GOT3 (cell line): ENCODE measurements at regions not wholly inside any gene's neighbourhood (a gene's known extent, or its start where the extent isn't known, plus 50 kb on each side); places are given as distances from the start of the nearest gene placed in this dataset.

Experiments
- DNase-seq: peaks from one replicate; lab custom pipeline; 2025; ENCODE audit warnings: mixed read lengths; lab: John Stamatoyannopoulos, UW

- no peak for DNase-seq
These were observed 405.9 kb downstream of the NR2F2 start for GRCh38 chr15:96736384-96736783.

- no peak for DNase-seq
These were observed 406.9 kb downstream of the NR2F2 start for GRCh38 chr15:96737408-96737807.

- DNase-seq = no peak
These were observed 416.2 kb downstream of the NR2F2 start for GRCh38 chr15:96746665-96747064.

GRCh38 chr15:96747291-96747690 is 416.8 kb downstream of the NR2F2 start:
- DNase-seq = no peak

- no peak for DNase-seq
These were observed 419.9 kb downstream of the NR2F2 start for GRCh38 chr15:96750361-96750760.

- DNase-seq = no peak
These were observed 425.6 kb downstream of the NR2F2 start for GRCh38 chr15:96756146-96756545.

- DNase-seq = no peak
These were observed 426.2 kb downstream of the NR2F2 start for GRCh38 chr15:96756656-96757055.

GRCh38 chr15:96762566-96762965 is 432.1 kb downstream of the NR2F2 start:
- no peak for DNase-seq

GRCh38 chr15:96764501-96764900 is 434.0 kb downstream of the NR2F2 start:
- no peak for DNase-seq

- no peak for DNase-seq
These were observed 434.4 kb downstream of the NR2F2 start for GRCh38 chr15:96764946-96765345.

GRCh38 chr15:96766366-96766765 is 435.9 kb downstream of the NR2F2 start:
- DNase-seq = no peak

- no peak for DNase-seq
These were observed 437.4 kb downstream of the NR2F2 start for GRCh38 chr15:96767703-96768434.

- DNase-seq = no peak
These were observed 437.9 kb downstream of the NR2F2 start for GRCh38 chr15:96768435-96768789.

GRCh38 chr15:96771035-96771434 is 440.5 kb downstream of the NR2F2 start:
- DNase-seq = no peak

- no peak for DNase-seq
These were observed 443.7 kb downstream of the NR2F2 start for GRCh38 chr15:96774216-96774615.

- no peak for DNase-seq
These were observed 453.2 kb downstream of the NR2F2 start for GRCh38 chr15:96783746-96784145.

- DNase-seq = no peak
These were observed 459.5 kb downstream of the NR2F2 start for GRCh38 chr15:96790004-96790403.

- no peak for DNase-seq
These were observed 461.7 kb downstream of the NR2F2 start for GRCh38 chr15:96792216-96792615.

GRCh38 chr15:96796841-96797240 is 466.3 kb downstream of the NR2F2 start:
- DNase-seq = no peak

- DNase-seq = no peak
These were observed 471.2 kb downstream of the NR2F2 start for GRCh38 chr15:96801576-96802150.

- DNase-seq = no peak
These were observed 472.2 kb downstream of the NR2F2 start for GRCh38 chr15:96802611-96803255.

- no peak for DNase-seq
These were observed 474.3 kb downstream of the NR2F2 start for GRCh38 chr15:96804754-96805153.

- no peak for DNase-seq
These were observed 476.9 kb downstream of the NR2F2 start for GRCh38 chr15:96807361-96807760.
